ENCODE measurements at regions not wholly inside any gene's neighbourhood (a gene's known extent, or its start where the extent isn't known, plus 50 kb on each side); places are given as distances from the start of the nearest gene placed in this dataset.

- no peaks in the 10 kb centered on the region for H3K4me1 Mint-ChIP-seq
- no peaks in the 10 kb centered on the region for H3K27me3 Mint-ChIP-seq
- H3K4me3 Mint-ChIP-seq = no peak overlapping the region
- H3K9me3 Mint-ChIP-seq = peaks cover 5% of the 10 kb centered on the region
- no peak for ATAC-seq (replicated peaks)
- H3K36me3 Mint-ChIP-seq (ENCODE audit: low read depth) = no peaks in the 10 kb centered on the region
- H3K27ac Mint-ChIP-seq = no peak overlapping the region
Observed at GRCh38 chr2:106941372-106941993, 55.5 kb upstream of the ST6GAL2 start.

DNA sequence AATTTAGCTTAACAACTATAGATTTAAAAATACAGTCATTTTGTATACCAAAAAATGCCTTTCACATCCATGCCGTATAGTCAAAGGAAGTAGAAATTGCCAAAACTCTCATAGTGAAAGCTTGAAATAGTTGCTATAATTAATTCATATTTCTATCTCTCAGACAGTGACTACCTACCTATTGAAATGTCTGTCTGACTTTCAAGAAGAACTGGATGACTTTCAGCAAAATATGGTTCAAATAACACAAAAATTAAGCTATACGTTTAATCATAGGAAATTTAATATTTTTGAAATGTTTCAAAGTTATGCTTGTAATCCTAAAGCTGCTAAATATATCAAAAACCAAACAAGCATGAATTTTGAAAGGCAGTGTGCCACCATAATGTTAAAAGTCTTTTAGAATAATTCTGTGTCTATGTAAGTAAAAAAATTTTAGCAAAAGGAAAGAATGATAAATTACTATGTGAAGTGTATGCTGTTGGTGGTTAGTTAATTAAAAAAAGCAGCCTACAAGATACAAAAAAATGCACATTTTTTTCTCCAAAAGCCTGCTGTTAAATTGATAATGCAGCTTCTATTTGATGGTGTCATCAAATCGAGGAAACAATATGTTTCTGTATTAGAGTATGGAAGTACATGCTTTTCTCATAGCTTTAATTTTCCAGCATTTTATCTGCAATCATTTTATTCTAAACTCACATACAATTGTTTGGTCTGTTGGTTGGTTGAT lies 57.7 kb upstream of the ST6GAL2 start:
- peaks cover 5% of the 10 kb centered on the region for H3K9me3 Mint-ChIP-seq
- no peak overlapping the region for H3K4me3 Mint-ChIP-seq
- H3K4me1 Mint-ChIP-seq = no peaks in the 10 kb centered on the region
- no peaks in the 10 kb centered on the region for H3K27me3 Mint-ChIP-seq
- no peak overlapping the region for H3K27ac Mint-ChIP-seq
- H3K36me3 Mint-ChIP-seq (ENCODE audit: low read depth) = no peaks in the 10 kb centered on the region
- ATAC-seq (replicated peaks) = no peak

- Mint-ChIP-seq H3K27me3 (no peaks in the 10 kb centered on the region), H3K27ac (no peak overlapping the region), H3K4me3 (no peak overlapping the region), H3K9me3 (peaks cover 5% of the 10 kb centered on the region), H3K4me1 (no peaks in the 10 kb centered on the region), H3K36me3 (ENCODE audit: low read depth) (no peaks in the 10 kb centered on the region)
- no peak for ATAC-seq (replicated peaks)
Observed at GRCh38 chr2:106944215-106944614, 58.2 kb upstream of the ST6GAL2 start.

GRCh38 chr2:106948540-106948939 lies 62.6 kb upstream of the ST6GAL2 start:
- no peak for ATAC-seq (replicated peaks)
- Mint-ChIP-seq H3K4me1 (no peaks in the 10 kb centered on the region), H3K27me3 (no peaks in the 10 kb centered on the region), H3K36me3 (ENCODE audit: low read depth) (no peaks in the 10 kb centered on the region), H3K27ac (no peak overlapping the region), H3K4me3 (no peak overlapping the region), H3K9me3 (no peaks in the 10 kb centered on the region)

- no peaks in the 10 kb centered on the region for H3K9me3 Mint-ChIP-seq
- no peak overlapping the region for H3K27ac Mint-ChIP-seq
- no peaks in the 10 kb centered on the region for H3K36me3 Mint-ChIP-seq (ENCODE audit: low read depth)
- H3K4me1 Mint-ChIP-seq = no peaks in the 10 kb centered on the region
- H3K27me3 Mint-ChIP-seq = no peaks in the 10 kb centered on the region
- no peak overlapping the region for H3K4me3 Mint-ChIP-seq
- no peak for ATAC-seq (replicated peaks)
Observed at GRCh38 chr2:106953236-106953635, 67.3 kb upstream of the ST6GAL2 start.

- Mint-ChIP-seq H3K27me3 (no peaks in the 10 kb centered on the region), H3K27ac (no peak overlapping the region)
Observed at GRCh38 chr2:106953779-106954178, 67.8 kb upstream of the ST6GAL2 start.

GRCh38 chr2:106954304-106954703 lies 68.3 kb upstream of the ST6GAL2 start:
- H3K9me3 Mint-ChIP-seq = no peaks in the 10 kb centered on the region
- no peaks in the 10 kb centered on the region for H3K4me1 Mint-ChIP-seq
- ATAC-seq (replicated peaks) = no peak
- no peak overlapping the region for H3K27ac Mint-ChIP-seq
- H3K27me3 Mint-ChIP-seq = no peaks in the 10 kb centered on the region
- H3K4me3 Mint-ChIP-seq = no peak overlapping the region
- H3K36me3 Mint-ChIP-seq (ENCODE audit: low read depth) = no peaks in the 10 kb centered on the region

More at GRCh38 chr2:106953779-106954178, 67.8 kb upstream of the ST6GAL2 start:
- Mint-ChIP-seq H3K4me3 (no peak overlapping the region), H3K4me1 (no peaks in the 10 kb centered on the region), H3K36me3 (ENCODE audit: low read depth) (no peaks in the 10 kb centered on the region), H3K9me3 (no peaks in the 10 kb centered on the region)
- no peak for ATAC-seq (replicated peaks)

- Mint-ChIP-seq H3K36me3 (ENCODE audit: low read depth) (no peaks in the 10 kb centered on the region), H3K4me3 (no peak overlapping the region), H3K4me1 (no peaks in the 10 kb centered on the region), H3K27me3 (no peaks in the 10 kb centered on the region), H3K27ac (no peak overlapping the region), H3K9me3 (no peaks in the 10 kb centered on the region)
- no peak for ATAC-seq (replicated peaks)
Observed at GRCh38 chr2:106956416-106956815, 70.4 kb upstream of the ST6GAL2 start.

- Mint-ChIP-seq H3K4me1 (no peaks in the 10 kb centered on the region), H3K9me3 (no peaks in the 10 kb centered on the region), H3K27ac (no peak overlapping the region), H3K36me3 (ENCODE audit: low read depth) (no peaks in the 10 kb centered on the region), H3K4me3 (no peak overlapping the region), H3K27me3 (no peaks in the 10 kb centered on the region)
- no peak for ATAC-seq (replicated peaks)
Observed at GRCh38 chr2:106956879-106957278, 70.9 kb upstream of the ST6GAL2 start.

DNA sequence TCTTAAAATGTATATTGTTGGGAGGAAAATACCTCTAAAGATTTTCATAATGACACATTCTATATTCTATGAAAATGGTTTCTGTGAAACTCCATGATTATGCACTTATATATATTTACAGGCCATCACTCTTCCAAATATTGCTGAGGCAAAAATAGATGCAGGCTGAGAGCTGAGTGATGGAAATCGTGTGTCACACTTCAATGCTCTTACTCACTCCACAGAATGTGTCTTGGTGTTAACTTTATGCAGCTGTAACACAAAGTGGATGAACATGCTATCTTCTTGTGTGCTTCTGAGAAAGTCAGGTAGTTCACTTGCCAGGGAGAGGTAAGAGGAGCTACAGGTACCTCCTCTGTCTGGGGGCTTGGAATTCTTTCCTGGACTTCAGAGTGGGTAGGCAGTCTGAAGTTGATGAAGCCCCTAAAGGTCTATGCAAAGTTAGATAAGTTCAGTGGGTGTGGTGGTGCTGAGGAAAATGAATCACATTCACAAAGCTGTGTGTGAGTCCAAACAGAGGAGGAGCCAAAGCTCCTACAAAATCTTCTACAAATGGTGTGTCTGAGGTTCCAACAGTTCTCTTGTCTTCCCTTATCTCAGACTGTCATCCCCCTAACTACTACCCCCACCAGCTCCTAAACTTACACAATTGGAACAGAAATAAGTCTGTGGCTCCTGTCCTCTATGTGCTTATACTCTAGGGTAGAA lies 74.2 kb upstream of the ST6GAL2 start:
- peaks cover 8% of the 10 kb centered on the region for H3K9me3 Mint-ChIP-seq
- H3K36me3 Mint-ChIP-seq (ENCODE audit: low read depth) = no peaks in the 10 kb centered on the region
- no peak overlapping the region for H3K27ac Mint-ChIP-seq
- no peak for ATAC-seq (replicated peaks)
- no peaks in the 10 kb centered on the region for H3K4me1 Mint-ChIP-seq
- peaks cover 3% of the 10 kb centered on the region for H3K27me3 Mint-ChIP-seq
- no peak overlapping the region for H3K4me3 Mint-ChIP-seq

DNA sequence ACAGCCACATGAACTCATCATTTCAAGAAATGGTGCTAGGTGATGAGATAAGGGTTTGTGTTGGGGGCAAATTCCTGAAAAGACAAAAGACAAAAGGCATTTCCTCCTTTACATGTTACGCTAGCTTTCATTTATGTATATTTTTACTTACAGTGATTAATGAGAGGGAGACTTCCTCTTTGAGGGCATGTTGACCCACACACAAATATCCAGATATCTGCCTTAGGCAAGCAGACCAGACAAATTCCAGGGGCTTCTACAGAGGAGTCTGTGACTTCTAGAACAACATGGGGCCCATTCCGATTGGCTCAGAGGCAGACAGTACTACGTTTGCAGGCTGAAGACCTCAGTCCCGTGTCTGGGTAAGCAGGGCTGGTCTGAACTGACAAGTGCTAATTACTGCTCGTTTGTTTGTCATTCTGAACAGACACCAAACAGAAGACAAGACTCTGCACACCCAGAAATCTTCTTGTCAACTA lies 74.8 kb upstream of the ST6GAL2 start:
- H3K4me3 Mint-ChIP-seq = no peak overlapping the region
- peaks cover 3% of the 10 kb centered on the region for H3K27me3 Mint-ChIP-seq
- no peaks in the 10 kb centered on the region for H3K36me3 Mint-ChIP-seq (ENCODE audit: low read depth)
- H3K4me1 Mint-ChIP-seq = no peaks in the 10 kb centered on the region
- peaks cover 8% of the 10 kb centered on the region for H3K9me3 Mint-ChIP-seq
- no peak for ATAC-seq (replicated peaks)
- no peak overlapping the region for H3K27ac Mint-ChIP-seq

DNA sequence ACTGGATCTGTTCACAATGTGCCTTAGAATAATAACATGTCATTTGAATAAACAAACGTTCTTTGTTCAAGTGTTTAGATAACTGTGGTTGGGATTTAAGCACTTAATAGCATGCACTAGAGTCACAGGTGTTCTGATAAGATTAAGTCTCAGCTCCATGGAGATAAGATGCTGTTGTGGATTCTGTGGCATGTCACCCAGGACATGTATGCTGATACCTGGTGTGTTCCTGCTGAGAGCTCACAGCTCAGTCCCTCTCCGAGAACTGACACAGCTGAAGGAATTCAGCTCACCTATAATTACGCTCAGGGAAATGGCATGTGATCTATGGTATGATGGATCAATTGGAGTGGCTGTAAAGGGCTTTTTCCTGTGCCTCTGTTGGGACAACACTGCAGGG lies 75.4 kb upstream of the ST6GAL2 start:
- no peak for ATAC-seq (replicated peaks)
- H3K27me3 Mint-ChIP-seq = peaks cover 3% of the 10 kb centered on the region
- H3K4me1 Mint-ChIP-seq = no peaks in the 10 kb centered on the region

DNA sequence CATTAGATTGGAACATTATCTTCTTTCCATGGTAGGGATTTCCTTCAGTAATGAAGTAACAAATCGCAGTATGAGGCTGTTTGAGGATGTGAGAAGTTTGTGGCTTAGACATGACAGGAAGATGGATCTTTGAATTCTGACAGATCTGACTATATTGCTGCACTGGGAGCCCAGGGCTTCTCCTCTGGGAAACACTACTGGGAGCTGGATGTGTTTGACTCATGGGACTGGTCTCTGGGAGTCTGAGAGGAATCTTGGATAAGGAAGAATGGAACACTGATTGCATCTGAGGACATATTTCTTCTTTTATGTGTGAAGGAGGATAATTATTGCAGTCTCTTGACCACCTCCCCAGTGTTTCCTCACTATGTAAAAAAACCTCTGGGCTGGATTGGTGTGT lies 77.2 kb upstream of the ST6GAL2 start:
- Mint-ChIP-seq H3K27ac (no peak overlapping the region), H3K9me3 (peaks cover 10% of the 10 kb centered on the region), H3K4me3 (no peak overlapping the region), H3K4me1 (no peaks in the 10 kb centered on the region), H3K36me3 (ENCODE audit: low read depth) (no peaks in the 10 kb centered on the region), H3K27me3 (peaks cover 3% of the 10 kb centered on the region)
- no peak for ATAC-seq (replicated peaks)

More for the DNA sequence above, 75.4 kb upstream of the ST6GAL2 start:
- H3K36me3 Mint-ChIP-seq (ENCODE audit: low read depth) = no peaks in the 10 kb centered on the region
- no peak overlapping the region for H3K4me3 Mint-ChIP-seq
- H3K9me3 Mint-ChIP-seq = peaks cover 8% of the 10 kb centered on the region
- no peak overlapping the region for H3K27ac Mint-ChIP-seq

DNA sequence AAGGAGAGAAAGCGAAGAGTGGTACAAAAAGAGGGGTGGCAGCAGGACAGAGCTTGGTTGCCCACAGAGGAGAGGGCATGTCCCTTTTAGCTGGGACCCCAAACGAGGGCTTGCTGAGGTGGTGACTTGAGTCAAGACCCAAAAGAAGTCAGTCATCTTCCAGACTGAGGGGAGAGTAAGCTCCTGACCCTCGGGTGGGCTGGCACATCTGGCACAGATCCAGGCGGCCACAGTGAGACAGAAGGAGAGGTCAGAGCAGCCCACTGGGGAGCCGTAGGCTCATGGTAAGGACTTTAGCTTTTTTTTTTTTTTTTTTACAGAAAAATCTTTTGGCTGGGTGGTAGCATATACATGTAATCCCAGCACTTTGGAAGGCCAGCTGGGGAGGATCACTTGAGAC lies 77.9 kb upstream of the ST6GAL2 start:
- Mint-ChIP-seq H3K4me1 (no peaks in the 10 kb centered on the region), H3K36me3 (ENCODE audit: low read depth) (no peaks in the 10 kb centered on the region), H3K27me3 (peaks cover 3% of the 10 kb centered on the region), H3K4me3 (no peak overlapping the region), H3K27ac (no peak overlapping the region), H3K9me3 (peaks cover 10% of the 10 kb centered on the region)
- no peak for ATAC-seq (replicated peaks)

GRCh38 chr2:106965611-106966010 lies 79.6 kb upstream of the ST6GAL2 start:
- Mint-ChIP-seq H3K4me3 (no peak overlapping the region), H3K27ac (no peak overlapping the region), H3K9me3 (peaks cover 14% of the 10 kb centered on the region), H3K36me3 (ENCODE audit: low read depth) (no peaks in the 10 kb centered on the region), H3K27me3 (peaks cover 3% of the 10 kb centered on the region), H3K4me1 (no peaks in the 10 kb centered on the region)
- no peak for ATAC-seq (replicated peaks)
